HG02870 (cell line): ENCODE measurements at regions not wholly inside any gene's neighbourhood (a gene's known extent, or its start where the extent isn't known, plus 50 kb on each side); places are given as distances from the start of the nearest gene placed in this dataset.
"Not testable (repeated sequence)": the region's sequence is repeated elsewhere in the genome, so short reads cannot be mapped to it uniquely, and the experiment has no call there.

Source experiments
- ATAC-seq: cut with Tn5 transposase; IDR thresholded peaks from one replicate; pipeline ENCODE4 v1.9.1; 2021; ENCODE audit warnings: mild to moderate bottlenecking, moderate library complexity; ENCODE audit not compliant: unreplicated experiment

GRCh38 chr18:75694292-75694691 lies 266.8 kb upstream of the SMIM21 start:
- no peak for ATAC-seq

- ATAC-seq, result no peak
These were observed 264.0 kb upstream of the SMIM21 start for GRCh38 chr18:75691483-75691882.

- not testable (repeated sequence) for ATAC-seq
These were observed 262.8 kb upstream of the SMIM21 start for GRCh38 chr18:75690283-75690682.

GRCh38 chr18:75687626-75688025 lies 260.1 kb upstream of the SMIM21 start:
- ATAC-seq, result no peak

GRCh38 chr18:75683426-75683825 lies 255.9 kb upstream of the SMIM21 start:
- no peak for ATAC-seq

GRCh38 chr18:75681538-75682115 lies 254.1 kb upstream of the SMIM21 start:
- ATAC-seq, result no peak

- ATAC-seq, result no peak
These were observed 251.8 kb upstream of the SMIM21 start for GRCh38 chr18:75679331-75679730.

GRCh38 chr18:75678627-75679026 lies 251.1 kb upstream of the SMIM21 start:
- ATAC-seq, result no peak

- ATAC-seq, result no peak
These were observed 250.4 kb upstream of the SMIM21 start for GRCh38 chr18:75677696-75678455.

GRCh38 chr18:75660932-75661331 lies 233.4 kb upstream of the SMIM21 start:
- ATAC-seq, result no peak

GRCh38 chr18:75659535-75660023 lies 232.1 kb upstream of the SMIM21 start:
- no peak for ATAC-seq

- ATAC-seq, result no peak
These were observed 230.8 kb upstream of the SMIM21 start for GRCh38 chr18:75658330-75658729.

GRCh38 chr18:75656563-75657247 lies 229.2 kb upstream of the SMIM21 start:
- ATAC-seq, result no peak

- ATAC-seq, result no peak
These were observed 228.5 kb upstream of the SMIM21 start for GRCh38 chr18:75656035-75656434.

GRCh38 chr18:75654851-75655751 lies 227.6 kb upstream of the SMIM21 start:
- ATAC-seq, result no peak

GRCh38 chr18:75654386-75654785 lies 226.9 kb upstream of the SMIM21 start:
- no peak for ATAC-seq

- ATAC-seq, result no peak
These were observed 225.0 kb upstream of the SMIM21 start for GRCh38 chr18:75652528-75652927.

GRCh38 chr18:75644871-75645270 lies 217.4 kb upstream of the SMIM21 start:
- ATAC-seq, result no peak

GRCh38 chr18:75643083-75643482 lies 215.6 kb upstream of the SMIM21 start:
- no peak for ATAC-seq

- no peak for ATAC-seq
These were observed 211.9 kb upstream of the SMIM21 start for GRCh38 chr18:75639472-75639831.
